ENCODE measurements at regions not wholly inside any gene's neighbourhood (a gene's known extent, or its start where the extent isn't known, plus 50 kb on each side); places are given as distances from the start of the nearest gene placed in this dataset.
"Not testable (repeated sequence)": the region's sequence is repeated elsewhere in the genome, so short reads cannot be mapped to it uniquely, and the experiment has no call there.

DNA sequence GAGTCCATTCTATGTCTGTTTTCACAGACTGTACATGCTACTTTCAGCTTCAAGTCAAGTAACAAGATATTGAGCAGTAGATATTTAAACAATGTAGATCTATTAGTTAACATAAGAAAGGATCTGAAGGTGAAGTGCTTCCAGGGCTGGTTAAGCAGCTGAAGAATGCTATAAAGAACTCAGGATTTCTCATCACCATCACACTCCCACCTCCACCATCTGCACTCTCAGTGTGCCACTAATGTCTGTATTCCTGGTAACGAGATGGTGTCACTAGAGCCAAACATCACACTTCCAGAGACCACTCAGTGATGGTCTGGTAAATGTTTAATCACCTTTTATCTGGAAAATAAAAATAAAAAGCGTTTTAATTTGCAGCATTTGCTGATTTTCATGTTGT lies 224.0 kb upstream of the FERD3L start:
- DNase-seq: no peak

DNA sequence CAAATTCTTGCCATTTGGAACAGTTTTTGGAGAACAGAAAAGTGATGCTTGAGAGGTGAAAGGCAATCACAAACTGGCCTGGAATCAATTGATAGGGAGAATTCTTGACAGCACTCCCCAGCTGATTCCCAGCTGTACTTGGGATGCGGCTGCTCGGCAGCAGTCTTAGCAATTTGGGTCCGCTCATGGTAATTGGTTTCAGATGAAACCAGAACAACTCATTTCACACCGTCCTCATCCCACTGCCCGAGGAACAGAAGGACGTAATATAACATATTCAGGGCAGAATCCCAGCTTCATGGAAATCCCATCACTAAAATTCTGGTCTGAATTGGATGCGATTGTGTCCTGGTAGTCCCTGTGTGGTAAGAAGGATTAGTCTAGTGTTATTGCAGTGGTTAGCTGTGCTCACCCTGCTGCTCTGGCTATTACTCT lies 223.3 kb upstream of the FERD3L start:
- DNase-seq: no peak

- DNase-seq: no peak
Observed at GRCh38 chr7:19364950-19365349, 219.7 kb upstream of the FERD3L start.

DNA sequence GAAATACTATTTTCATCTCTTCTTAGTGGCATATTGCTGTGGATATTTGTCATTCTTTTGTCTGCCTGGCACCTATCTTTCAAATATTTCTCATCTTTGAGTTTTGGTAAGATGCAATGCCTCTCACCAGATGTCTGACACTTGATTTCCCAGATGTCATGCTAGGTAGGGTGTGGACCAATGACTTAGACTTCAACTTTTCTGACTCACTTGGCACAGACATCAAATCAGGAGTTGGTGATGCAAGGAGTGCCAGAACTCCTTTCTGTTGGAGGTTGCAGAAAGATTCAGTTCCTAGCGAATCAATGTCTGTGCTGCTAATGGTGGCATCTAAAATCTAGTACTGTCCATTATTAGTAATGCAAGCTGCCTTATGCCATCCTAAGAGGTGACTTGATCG lies 216.9 kb upstream of the FERD3L start:
- no peak for DNase-seq

GRCh38 chr7:19353180-19353579 lies 208.0 kb upstream of the FERD3L start:
- DNase-seq: no peak

- no peak for DNase-seq
Observed at GRCh38 chr7:19352305-19352695, 207.1 kb upstream of the FERD3L start.

GRCh38 chr7:19351341-19352304 lies 206.4 kb upstream of the FERD3L start:
- no peak for DNase-seq

DNA sequence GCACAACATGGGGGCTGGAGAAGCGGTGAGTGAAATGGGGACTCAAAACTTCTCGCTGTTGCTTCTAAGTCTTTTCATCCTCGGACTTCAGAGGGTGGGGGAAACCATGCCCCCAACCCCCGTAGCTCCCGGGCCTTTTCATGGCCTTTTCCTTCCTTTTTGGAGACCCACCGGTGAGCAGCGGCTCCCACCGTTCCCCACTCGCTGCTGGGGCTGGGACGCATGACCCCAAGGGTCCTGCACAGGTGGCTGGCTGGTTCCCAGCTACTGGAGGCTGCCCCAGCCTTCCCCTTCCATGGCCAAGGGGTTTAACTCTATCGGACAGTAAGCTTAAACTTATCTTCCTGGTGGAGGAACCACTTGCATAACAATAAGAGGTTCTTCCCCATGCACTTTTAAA lies 194.3 kb upstream of the FERD3L start:
- DNase-seq: no peak

- not testable (repeated sequence) for DNase-seq
Observed at GRCh38 chr7:19338512-19338911, 193.3 kb upstream of the FERD3L start.

GRCh38 chr7:19336836-19337383 lies 191.7 kb upstream of the FERD3L start:
- no peak for DNase-seq

- DNase-seq: no peak
Observed at GRCh38 chr7:19333706-19334105, 188.5 kb upstream of the FERD3L start.

DNA sequence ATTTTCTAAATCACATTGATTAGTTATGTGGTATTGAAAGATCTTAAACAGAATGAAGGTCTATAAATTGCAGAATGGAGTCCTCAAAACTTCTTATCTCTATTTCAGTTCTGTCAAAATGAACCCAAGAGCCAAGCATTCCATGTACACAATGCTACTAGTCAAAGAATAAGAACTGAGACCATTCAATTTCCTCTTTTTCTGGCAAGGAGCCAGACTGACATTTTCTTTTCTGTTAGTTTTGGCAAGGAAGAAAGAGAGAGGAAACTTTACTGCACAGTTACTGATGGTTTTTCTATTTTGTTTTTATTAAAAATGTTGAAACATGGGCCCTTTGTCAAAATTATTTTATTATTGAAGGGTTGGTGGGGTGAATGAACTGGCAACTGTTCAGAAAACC lies 181.8 kb upstream of the FERD3L start:
- DNase-seq: no peak

DNA sequence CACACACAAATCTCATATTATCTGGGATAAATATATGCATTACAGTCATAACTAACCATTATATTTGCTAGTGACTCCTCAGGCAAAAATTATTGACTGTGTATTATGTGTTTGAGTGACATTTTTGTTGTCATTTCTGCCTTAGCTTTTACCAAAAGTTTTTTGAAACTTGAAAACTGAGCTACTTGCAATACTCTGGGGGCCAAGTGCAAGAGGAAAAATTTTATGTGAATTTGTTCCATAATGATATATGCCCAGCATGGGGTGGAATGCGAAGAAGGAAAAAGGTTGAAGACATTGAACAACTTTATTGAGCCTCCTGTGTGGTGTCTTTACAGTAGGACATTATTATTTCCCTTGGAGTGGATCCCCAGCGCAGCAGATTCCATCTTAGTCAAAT lies 176.8 kb upstream of the FERD3L start:
- DNase-seq: no peak

DNA sequence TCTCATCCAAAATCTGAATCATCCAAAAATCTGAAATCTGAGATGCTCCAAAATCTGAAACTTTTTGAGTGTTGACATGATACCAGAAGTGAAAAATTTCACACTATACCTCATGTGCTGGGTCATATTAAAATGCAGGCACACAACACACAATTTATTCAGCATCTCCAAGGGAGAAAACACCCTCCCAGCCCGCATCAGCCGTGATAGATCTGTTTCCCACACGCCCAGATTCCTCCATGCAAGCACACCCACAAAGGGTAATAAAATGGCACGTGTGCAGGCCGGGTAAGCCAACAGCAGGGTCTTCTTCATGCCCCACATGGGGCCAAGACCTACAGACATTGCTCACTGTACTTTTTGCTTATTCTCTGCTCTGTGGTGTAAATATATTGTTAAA lies 173.1 kb upstream of the FERD3L start:
- no peak for DNase-seq

DNA sequence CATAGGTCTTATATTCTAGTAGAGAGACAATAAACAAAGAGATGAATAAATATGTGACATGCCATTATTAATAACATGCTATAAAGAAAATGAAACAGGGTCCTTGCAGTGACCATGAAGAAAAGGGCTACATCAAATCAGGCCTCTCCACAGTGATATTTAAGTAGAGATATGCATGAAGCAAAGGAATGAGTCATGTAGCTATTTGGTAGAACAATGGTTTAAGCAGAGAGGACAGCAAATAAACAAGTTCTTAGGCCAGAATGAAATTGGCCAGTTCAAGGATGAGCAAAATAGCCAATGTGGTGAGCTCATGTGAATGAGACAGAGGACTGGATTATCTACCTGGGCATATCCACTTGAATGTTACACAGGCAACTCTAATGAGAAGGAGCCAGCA lies 172.2 kb upstream of the FERD3L start:
- DNase-seq: no peak

- no peak for DNase-seq
Observed at GRCh38 chr7:19312416-19312815, 167.2 kb upstream of the FERD3L start.

GRCh38 chr7:19307554-19307953 lies 162.3 kb upstream of the FERD3L start:
- no peak for DNase-seq

DNA sequence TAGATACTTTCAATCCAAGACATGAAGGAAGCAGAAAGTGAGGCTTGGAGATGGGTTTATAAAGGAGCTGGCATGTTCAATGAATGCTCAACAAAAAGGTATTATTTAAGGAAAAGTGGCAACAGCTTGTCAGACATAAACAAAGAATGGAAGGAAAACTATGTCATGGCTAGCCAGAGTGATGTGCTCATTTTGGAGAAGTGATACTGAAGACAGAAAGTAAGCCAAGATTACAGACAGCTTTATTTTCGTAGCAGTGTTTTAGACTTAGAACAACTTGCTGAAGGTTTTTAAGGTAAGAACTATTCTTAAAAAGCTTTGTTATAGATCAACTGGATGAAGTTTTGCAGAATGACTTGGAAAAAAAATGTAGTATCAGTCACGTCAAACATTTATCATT lies 160.5 kb upstream of the FERD3L start:
- no peak for DNase-seq

DNA sequence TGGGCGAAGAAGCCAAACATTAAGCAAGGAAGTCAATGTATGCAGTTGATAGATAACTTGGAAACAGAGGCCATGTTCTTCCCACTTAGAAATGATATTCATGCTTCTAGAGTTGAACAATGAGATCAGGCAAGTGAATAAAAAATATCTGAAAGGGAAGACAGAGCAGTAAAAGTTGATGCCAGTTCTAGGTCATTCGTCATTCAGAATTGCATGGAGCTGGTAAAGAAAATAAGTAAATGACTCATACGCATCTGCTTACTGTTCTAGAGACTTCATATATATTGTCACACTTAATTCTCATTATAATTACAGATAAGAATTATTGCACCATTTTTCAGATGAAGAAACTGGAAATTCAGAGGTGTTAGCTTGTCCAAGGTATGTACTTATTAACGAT lies 158.9 kb upstream of the FERD3L start:
- no peak for DNase-seq

DNA sequence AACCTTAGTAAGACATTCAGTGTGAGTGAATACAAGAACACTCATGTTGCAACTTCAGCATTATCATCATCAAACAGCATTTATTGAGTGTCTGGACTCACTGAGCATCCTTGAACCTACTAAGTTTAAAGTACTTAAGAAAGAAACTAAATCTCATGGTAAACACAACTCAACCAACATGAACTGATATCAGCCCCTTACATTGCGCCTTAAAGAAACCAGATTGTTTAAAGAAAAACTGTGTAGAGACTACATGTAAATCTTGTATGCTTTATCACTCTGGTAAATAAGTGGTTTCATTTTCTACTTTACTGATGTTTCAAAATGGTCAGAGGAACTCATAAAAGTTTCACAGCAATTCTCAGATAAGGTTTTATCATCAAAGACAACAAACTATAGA lies 157.5 kb upstream of the FERD3L start:
- DNase-seq: no peak

DNA sequence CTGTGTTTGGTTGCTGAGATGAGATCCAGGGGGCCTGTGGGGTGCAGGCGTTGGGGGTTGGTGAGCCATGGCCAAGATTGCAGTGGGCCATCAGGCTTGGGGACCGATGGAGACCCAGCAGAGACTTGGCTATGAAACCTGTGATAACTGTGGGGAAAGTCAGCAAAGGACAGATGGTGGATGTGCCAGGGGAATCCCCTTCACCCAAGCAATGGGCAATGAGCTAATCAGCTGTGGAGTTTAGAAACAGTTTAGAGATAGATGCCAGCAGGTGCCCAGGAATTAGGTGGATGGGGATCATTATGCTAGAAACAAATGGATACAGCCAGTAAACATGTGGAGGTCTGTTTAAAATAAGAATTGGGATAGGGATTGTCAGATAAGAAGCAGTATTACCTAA lies 151.4 kb upstream of the FERD3L start:
- DNase-seq: no peak

DNA sequence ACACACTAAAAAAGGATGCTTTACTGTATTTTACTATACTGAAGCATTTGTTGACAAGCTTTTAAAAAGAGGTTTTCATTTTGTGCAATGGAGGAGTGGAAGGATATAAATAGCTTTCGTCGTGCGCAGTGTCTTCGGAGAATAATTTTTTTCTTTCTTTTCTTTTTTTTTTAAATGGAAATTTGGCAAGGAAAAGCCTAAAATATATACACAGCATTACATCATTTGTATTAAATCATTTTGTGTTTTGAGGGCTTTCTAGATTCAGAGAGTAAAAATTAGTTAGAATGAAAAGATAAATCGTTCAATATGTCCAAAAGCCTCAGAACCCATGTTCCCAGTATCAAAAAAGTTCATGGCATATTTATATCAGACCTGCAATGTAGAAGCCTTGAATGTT lies 150.2 kb upstream of the FERD3L start:
- no peak for DNase-seq

- no peak for DNase-seq
Observed at GRCh38 chr7:19294619-19295018, 149.4 kb upstream of the FERD3L start.

DNA sequence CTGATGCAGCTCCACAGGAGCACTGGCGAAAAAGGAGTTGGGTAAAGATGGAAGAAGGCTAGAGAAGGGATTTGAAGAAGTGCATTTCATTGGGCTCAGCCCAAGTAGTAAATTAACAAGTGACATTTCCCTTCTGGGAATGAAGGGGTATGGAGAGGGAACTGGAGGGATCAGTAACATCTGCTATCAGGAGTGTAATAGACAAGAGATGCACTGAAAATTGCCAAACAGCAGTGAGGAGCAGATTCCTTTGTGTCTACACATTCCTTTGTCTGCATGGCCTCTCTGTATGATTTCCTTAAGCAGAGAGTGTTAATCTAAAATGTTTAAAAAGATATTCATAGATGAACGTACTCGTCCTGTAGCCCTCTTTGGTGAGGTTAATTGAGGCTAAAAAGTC lies 148.2 kb upstream of the FERD3L start:
- DNase-seq: no peak

DNA sequence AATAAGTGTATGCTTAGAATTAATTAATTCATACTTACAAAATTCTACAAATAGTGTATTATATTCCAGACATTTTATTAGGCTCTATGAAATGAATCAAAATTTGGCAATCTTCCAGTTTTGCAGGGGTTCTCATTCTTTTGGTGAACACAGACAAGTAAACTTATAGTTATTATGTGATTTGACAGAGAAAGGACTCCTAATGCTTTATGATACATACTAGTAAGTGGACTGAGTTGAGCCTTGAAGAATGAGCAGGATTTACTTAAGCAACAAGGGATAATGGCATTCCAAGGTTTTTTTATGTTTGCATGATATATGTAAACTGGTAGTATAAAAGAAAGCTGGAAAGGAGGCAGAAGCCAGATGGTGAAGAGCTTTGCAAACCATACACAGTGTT lies 145.7 kb upstream of the FERD3L start:
- no peak for DNase-seq
